ENCODE measurements at regions not wholly inside any gene's neighbourhood (a gene's known extent, or its start where the extent isn't known, plus 50 kb on each side); places are given as distances from the start of the nearest gene placed in this dataset.

DNA sequence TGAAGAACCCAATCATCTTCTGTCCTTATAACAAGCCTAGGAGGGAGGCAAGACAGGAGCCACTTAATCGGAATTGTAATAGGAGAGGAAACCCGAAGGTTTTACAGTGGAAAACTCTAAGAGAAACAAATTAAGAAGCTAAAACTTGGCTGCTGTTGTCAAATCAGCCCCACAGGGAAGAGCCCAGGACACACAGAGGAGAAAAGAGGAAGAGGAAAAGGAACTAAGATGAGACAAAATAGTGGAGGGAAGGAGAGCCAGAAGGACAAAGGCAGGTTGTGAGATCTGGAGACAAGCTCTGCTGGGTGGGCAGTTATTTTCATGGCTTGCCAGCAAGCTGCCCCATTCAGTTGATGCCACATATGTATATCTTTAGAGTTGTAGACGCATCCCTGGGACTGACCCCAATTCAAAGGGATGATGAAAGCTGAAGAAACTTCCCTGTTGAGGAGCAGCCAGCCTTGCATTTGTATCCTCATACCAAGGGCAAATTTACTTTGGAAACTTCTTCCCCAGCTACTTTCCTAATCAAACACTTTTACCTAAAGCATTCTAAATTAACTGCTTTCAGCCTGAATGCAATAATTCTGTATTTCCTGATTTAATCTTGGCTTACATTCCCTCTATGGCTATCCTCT lies 499.8 kb upstream of the MEIS1 start:
- no peaks in the 10 kb centered on the region for H3K4me1 Mint-ChIP-seq

DNA sequence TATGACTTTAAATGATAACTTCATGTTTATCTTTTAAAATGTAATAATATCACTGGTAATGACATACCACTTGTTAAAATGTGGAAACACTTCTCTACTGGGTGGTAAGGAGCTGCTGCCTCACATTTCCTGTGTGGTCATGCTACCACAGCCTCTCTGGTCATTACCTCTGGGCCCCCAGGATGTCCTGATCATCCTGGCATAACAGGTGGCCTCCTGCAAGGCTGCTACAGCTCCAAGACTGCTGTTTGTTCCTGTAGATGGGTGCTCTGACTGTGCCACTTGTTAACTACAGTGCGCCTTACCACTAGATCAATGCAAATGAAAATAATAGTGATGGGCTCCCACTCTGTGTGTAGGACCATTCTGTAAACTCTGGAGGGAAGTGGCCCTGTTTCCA lies 500.2 kb upstream of the SPRED2 start:
- no peak for DNase-seq
- ChIA-PET CTCF (no interaction called here), POLR2A (no interaction called here)
- no peaks in the 10 kb centered on the region for H3K27me3 ChIP-seq (replicated peaks in 1 of 4; ENCODE audit: control extremely low read depth in 1 of 4, control insufficient read depth in 3 of 4, insufficient read depth in 4 of 4, low read length in 3 of 4)
- peaks cover 0 to 2% (median 0%) of the 10 kb centered on the region in 3 donors for H3K9me3 ChIP-seq (ENCODE audit: control extremely low read depth in 1 of 3, control insufficient read depth in 2 of 3, insufficient read depth in 1 of 3, low read length in 2 of 3)
- no peak overlapping the region for H3K4me3 ChIP-seq (ENCODE audit: control extremely low read depth in 1 of 5, extremely low read depth in 1 of 5, insufficient read depth in 1 of 5, low read depth in 2 of 5, low read length in 4 of 5)
- WGBS (ENCODE audit: insufficient coverage), result no CpG with 5 or more reads among the region's 1 CpG
- peaks cover 15% of the 10 kb centered on the region for H3K27me3 Mint-ChIP-seq
- no peak overlapping the region for H3K4me2 ChIP-seq (replicated peaks; ENCODE audit: low read depth, low read length, poor library complexity, severe bottlenecking)
- TF ChIP-seq, protein P1, sequence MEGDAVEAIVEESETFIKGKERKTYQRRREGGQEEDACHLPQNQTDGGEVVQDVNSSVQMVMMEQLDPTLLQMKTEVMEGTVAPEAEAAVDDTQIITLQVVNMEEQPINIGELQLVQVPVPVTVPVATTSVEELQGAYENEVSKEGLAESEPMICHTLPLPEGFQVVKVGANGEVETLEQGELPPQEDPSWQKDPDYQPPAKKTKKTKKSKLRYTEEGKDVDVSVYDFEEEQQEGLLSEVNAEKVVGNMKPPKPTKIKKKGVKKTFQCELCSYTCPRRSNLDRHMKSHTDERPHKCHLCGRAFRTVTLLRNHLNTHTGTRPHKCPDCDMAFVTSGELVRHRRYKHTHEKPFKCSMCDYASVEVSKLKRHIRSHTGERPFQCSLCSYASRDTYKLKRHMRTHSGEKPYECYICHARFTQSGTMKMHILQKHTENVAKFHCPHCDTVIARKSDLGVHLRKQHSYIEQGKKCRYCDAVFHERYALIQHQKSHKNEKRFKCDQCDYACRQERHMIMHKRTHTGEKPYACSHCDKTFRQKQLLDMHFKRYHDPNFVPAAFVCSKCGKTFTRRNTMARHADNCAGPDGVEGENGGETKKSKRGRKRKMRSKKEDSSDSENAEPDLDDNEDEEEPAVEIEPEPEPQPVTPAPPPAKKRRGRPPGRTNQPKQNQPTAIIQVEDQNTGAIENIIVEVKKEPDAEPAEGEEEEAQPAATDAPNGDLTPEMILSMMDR (IDR thresholded peaks at IDR 0.05), result no peak
- TF ChIP-seq EZH2 (IDR thresholded peaks at IDR 0.05; ENCODE audit: borderline replicate concordance, insufficient read depth, low read depth, low read length, poor library complexity, severe bottlenecking), result no peak
- H2AFZ ChIP-seq (ENCODE audit: insufficient read depth, low read depth, low read length, poor library complexity, severe bottlenecking), result no peak overlapping the region
- no peak overlapping the region for H3K4me3 Mint-ChIP-seq
- no peak for ATAC-seq (ENCODE audit: low read depth)
- no peaks in the 10 kb centered on the region for H4K20me1 ChIP-seq (ENCODE audit: control insufficient read depth, insufficient read depth, low read length, poor library complexity, severe bottlenecking)
- H3K4me1 Mint-ChIP-seq, result no peaks in the 10 kb centered on the region
- H3K4me1 ChIP-seq (ENCODE audit: control insufficient read depth in 2 of 2, insufficient read depth in 2 of 2, low read length in 2 of 2), result no peaks in the 10 kb centered on the region
- intact Hi-C loops (cut with micrococcal nuclease), result no loop called here
- H3K9me3 Mint-ChIP-seq (ENCODE audit: insufficient read depth), result peaks cover 2% of the 10 kb centered on the region
- H3K27ac Mint-ChIP-seq, result no peak overlapping the region
- no peaks in the 10 kb centered on the region for H3K36me3 ChIP-seq (replicated peaks in 1 of 2; ENCODE audit: control extremely low read depth in 1 of 2, control insufficient read depth in 1 of 2, extremely low read depth in 1 of 2, insufficient read depth in 2 of 2, low read length in 1 of 2)
- no peak overlapping the region for H3K9ac ChIP-seq (ENCODE audit: low read length)
- no peak overlapping the region for H3K27ac ChIP-seq (ENCODE audit: low read length in 2 of 2)
- no peaks in the 10 kb centered on the region for H3K79me2 ChIP-seq (ENCODE audit: control insufficient read depth, insufficient read depth, low read length)

More for the DNA sequence above, 499.8 kb upstream of the MEIS1 start:
- intact Hi-C loops (cut with micrococcal nuclease), result no loop called here
- no peak overlapping the region for H3K9ac ChIP-seq (ENCODE audit: low read length)
- Mint-ChIP-seq H3K27me3 (peaks cover 18% of the 10 kb centered on the region), H3K4me3 (no peak overlapping the region), H3K27ac (no peak overlapping the region), H3K9me3 (ENCODE audit: insufficient read depth) (peaks cover 2% of the 10 kb centered on the region)
- no peaks in the 10 kb centered on the region for H3K79me2 ChIP-seq (ENCODE audit: control insufficient read depth, insufficient read depth, low read length)
- no peaks in the 10 kb centered on the region for H3K27me3 ChIP-seq (replicated peaks in 1 of 4; ENCODE audit: control extremely low read depth in 1 of 4, control insufficient read depth in 3 of 4, insufficient read depth in 4 of 4, low read length in 3 of 4)
- H2AFZ ChIP-seq (ENCODE audit: insufficient read depth, low read depth, low read length, poor library complexity, severe bottlenecking), result no peak overlapping the region
- no peak for DNase-seq
- peaks cover 0 to 2% (median 0%) of the 10 kb centered on the region in 3 donors for H3K9me3 ChIP-seq (ENCODE audit: control extremely low read depth in 1 of 3, control insufficient read depth in 2 of 3, insufficient read depth in 1 of 3, low read length in 2 of 3)
- H3K36me3 ChIP-seq (replicated peaks in 1 of 2; ENCODE audit: control extremely low read depth in 1 of 2, control insufficient read depth in 1 of 2, extremely low read depth in 1 of 2, insufficient read depth in 2 of 2, low read length in 1 of 2), result no peaks in the 10 kb centered on the region
- no peak overlapping the region for H3K4me3 ChIP-seq (ENCODE audit: control extremely low read depth in 1 of 5, extremely low read depth in 1 of 5, insufficient read depth in 1 of 5, low read depth in 2 of 5, low read length in 4 of 5)
- no peak overlapping the region for H3K27ac ChIP-seq (ENCODE audit: low read length in 2 of 2)
- WGBS (ENCODE audit: insufficient coverage), result 71% methylated on average over 1 of the region's 3 CpGs
- H4K20me1 ChIP-seq (ENCODE audit: control insufficient read depth, insufficient read depth, low read length, poor library complexity, severe bottlenecking), result no peaks in the 10 kb centered on the region
- TF ChIP-seq, protein P1 (IDR thresholded peaks at IDR 0.05), result no peak
- no peak for TF ChIP-seq EZH2 (IDR thresholded peaks at IDR 0.05; ENCODE audit: borderline replicate concordance, insufficient read depth, low read depth, low read length, poor library complexity, severe bottlenecking)
- POLR2A ChIA-PET, result no interaction called here
- no peaks in the 10 kb centered on the region for H3K4me1 ChIP-seq (ENCODE audit: control insufficient read depth in 2 of 2, insufficient read depth in 2 of 2, low read length in 2 of 2)
- no peak overlapping the region for H3K4me2 ChIP-seq (replicated peaks; ENCODE audit: low read depth, low read length, poor library complexity, severe bottlenecking)
- CTCF ChIA-PET, result no interaction called here
- no peak for ATAC-seq (ENCODE audit: low read depth)

All from B cell (primary cell).